ENCODE measurements at regions not wholly inside any gene's neighbourhood (a gene's known extent, or its start where the extent isn't known, plus 50 kb on each side); places are given as distances from the start of the nearest gene placed in this dataset.

DNA sequence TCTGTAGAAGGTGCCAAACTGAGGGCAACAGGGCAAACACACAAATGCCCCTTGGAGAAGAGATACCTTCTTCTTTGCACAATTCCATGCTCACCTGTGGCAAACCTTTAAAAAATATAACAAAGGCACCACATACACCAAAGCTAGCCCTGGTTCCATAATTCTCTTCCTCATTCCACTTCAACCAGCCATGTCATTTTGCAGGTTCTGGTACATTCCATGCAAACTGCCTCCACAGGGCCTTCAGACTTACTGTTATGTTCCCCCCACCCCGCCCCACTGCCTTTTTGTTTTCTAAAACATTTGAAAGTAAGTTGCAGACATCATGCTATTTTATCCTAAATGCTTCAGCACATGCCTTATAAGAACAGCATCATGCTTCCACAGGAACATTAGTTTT lies 269.0 kb downstream of the NSUN3 start:
- H4K8ac ChIP-seq (ENCODE audit: extremely low read depth, insufficient read depth, low read length) = no peak overlapping the region
- H4K5ac ChIP-seq (ENCODE audit: insufficient read length, low read depth, low read length) = no peak overlapping the region
- no peaks in the 10 kb centered on the region for H3K79me2 ChIP-seq (ENCODE audit: control insufficient read depth in 1 of 2, insufficient read depth in 2 of 2, low read length in 2 of 2)
- H2BK20ac ChIP-seq (ENCODE audit: low read length) = no peak overlapping the region
- no peak overlapping the region for H3K9ac ChIP-seq (replicated peaks in 1 of 4; ENCODE audit: extremely low read depth in 1 of 4, low read depth in 3 of 4, low read length in 3 of 4)
- H2BK120ac ChIP-seq (replicated peaks; ENCODE audit: low read depth, low read length) = no peak overlapping the region
- no peak overlapping the region for H2AK5ac ChIP-seq (ENCODE audit: low read depth, low read length)
- H3K18ac ChIP-seq (ENCODE audit: extremely low read depth, low read length) = no peak overlapping the region
- H4K91ac ChIP-seq (replicated peaks; ENCODE audit: insufficient read length, low read length) = no peak overlapping the region
- H2BK12ac ChIP-seq (ENCODE audit: low read depth, low read length) = no peak overlapping the region
- no peak overlapping the region for H3K14ac ChIP-seq (ENCODE audit: insufficient read length)
- 93% methylated on average over 1 of the region's 1 CpG; no CpG with 5 or more reads in 1 of the 2 experiments for WGBS, 2 experiments (ENCODE audit: extremely low coverage in 1 of 2, insufficient coverage in 1 of 2, insufficient read length in 1 of 2, insufficient replicate concordance in 2 of 2, low coverage in 1 of 2, low lambda C conversion rate in 2 of 2, missing lambda C conversion rate in 1 of 2)
- FAIRE-seq (no peak), DNase-seq (ENCODE audit: low read depth in 1 of 2, low spot score in 2 of 2) (no peak)
- CTCF ChIA-PET (ENCODE audit: partially characterized antibody) = no interaction called here
- TF ChIP-seq MAFK (IDR thresholded peaks at IDR 0.05; ENCODE audit: low read depth, low read length) = no peak
- TF ChIP-seq TBP (IDR thresholded peaks at IDR 0.05; ENCODE audit: low read depth, low read length) = no peak
- H3K23me2 ChIP-seq (ENCODE audit: low read depth, low read length) = no peaks in the 10 kb centered on the region
- no peaks in the 10 kb centered on the region for H4K20me1 ChIP-seq (replicated peaks in 1 of 2; ENCODE audit: control insufficient read depth in 1 of 2, insufficient read depth in 2 of 2, low read length in 2 of 2)
- H3K4ac ChIP-seq (replicated peaks; ENCODE audit: insufficient read length, low read depth, low read length) = no peak overlapping the region
- H3K4me1 ChIP-seq (replicated peaks in 1 of 4; ENCODE audit: control insufficient read depth in 3 of 4, insufficient read depth in 4 of 4, low read length in 3 of 4) = no peaks in the 10 kb centered on the region
- H2BK5ac ChIP-seq (ENCODE audit: low read depth, low read length) = no peak overlapping the region
- no peaks in the 10 kb centered on the region for H3K36me3 ChIP-seq (ENCODE audit: control insufficient read depth in 2 of 4, insufficient read depth in 4 of 4, low read length in 3 of 4)
- POLR2A ChIA-PET (ENCODE audit: partially characterized antibody) = no interaction called here
- H3K79me1 ChIP-seq (ENCODE audit: low read depth, low read length) = no peaks in the 10 kb centered on the region
- no peaks in the 10 kb centered on the region for H3K9me3 ChIP-seq (ENCODE audit: insufficient read depth in 2 of 2, low read depth in 1 of 2, low read length in 1 of 2)
- no peak overlapping the region for H2BK15ac ChIP-seq (ENCODE audit: low read length)
- no peaks in the 10 kb centered on the region for H3K27me3 ChIP-seq (replicated peaks in 1 of 4; ENCODE audit: control insufficient read depth in 3 of 4, extremely low read depth in 1 of 4, insufficient read depth in 3 of 4, low read length in 3 of 4)
- H3K4me2 ChIP-seq (ENCODE audit: insufficient read depth in 1 of 2, low read depth in 2 of 2, low read length in 2 of 2) = no peak overlapping the region
- no peak overlapping the region for H3K23ac ChIP-seq (ENCODE audit: insufficient read length)
- H2AFZ ChIP-seq (ENCODE audit: low read length) = no peak overlapping the region
- no peak overlapping the region for H3K56ac ChIP-seq (replicated peaks; ENCODE audit: insufficient read length, low read depth, low read length)
- no peak overlapping the region for H3K4me3 ChIP-seq (ENCODE audit: extremely low read depth in 1 of 4, insufficient read depth in 2 of 4, low read depth in 3 of 4, low read length in 4 of 4)
- no peak overlapping the region for H3K27ac ChIP-seq (ENCODE audit: low read depth, low read length)

Data from H1 (cell line).